Tibial nerve (tissue), 4 donors: ENCODE measurements at regions not wholly inside any gene's neighbourhood (a gene's known extent, or its start where the extent isn't known, plus 50 kb on each side); places are given as distances from the start of the nearest gene placed in this dataset.

ENCODE experiments used
- DNase-seq, 2 donors: peaks; one replicate each; pipeline ENCODE4 v3.0.0-alpha.2; 2019; ENCODE audit warnings: low spot score in 2 of 2
- H3K27ac ChIP-seq, 4 donors: fragments of 200-600 bp; sonication (generic) in 3 of 4; one replicate each; pipeline ENCODE4 v1.5.1; 2017 to 2019; ENCODE audit warnings: mild to moderate bottlenecking in 1 of 4
- H3K27me3 ChIP-seq, 2 donors: fragments of 200-600 bp; sonication (generic) in 1 of 2; one replicate each; pipeline versions ENCODE4 v1.5.1 to v1.6.0; 2017 to 2019
- H3K36me3 ChIP-seq, 3 donors: fragments of 200-600 bp; sonication (generic); one replicate each; pipeline ENCODE4 v1.5.1; 2018 to 2019
- H3K4me1 ChIP-seq, 4 donors: fragments of 200-600 bp; sonication (generic) in 3 of 4; one replicate each; pipeline ENCODE4 v1.5.1; 2017 to 2019
- H3K4me3 ChIP-seq, 4 donors: fragments of 200-600 bp; sonication (generic) in 3 of 4; one replicate each; pipeline ENCODE4 v1.5.1; 2017 to 2019; ENCODE audit warnings: mild to moderate bottlenecking in 1 of 4, moderate library complexity in 1 of 4
- H3K9me3 ChIP-seq, 4 donors: fragments of 200-600 bp; sonication (generic) in 3 of 4; one replicate each; pipeline ENCODE4 v1.5.1; 2017 to 2019
- EP300 ChIP-seq, 2 donors: sonication (generic); formaldehyde crosslinking; IDR thresholded peaks; one replicate each; pipeline ENCODE4 v1.6.1; 2017; ENCODE audit warnings: antibody characterized with exemption in 2 of 2, mild to moderate bottlenecking in 1 of 2
- POLR2A ChIP-seq, 2 donors: fragments of 450-650 bp; IDR thresholded peaks; one replicate each; pipeline ENCODE4 v1.6.1; 2017; ENCODE audit warnings: antibody characterized with exemption in 2 of 2, mild to moderate bottlenecking in 2 of 2, moderate library complexity in 2 of 2
- WGBS, 2 donors: methylation state at CpG; one replicate each; pipeline ENCODE4 v1.1.5; 2018; 5-methylcytosine and 5-hydroxymethylcytosine counted together
- TF ChIP-seq, protein P1 (sequence below), 5 experiments: fragments of 200-600 bp in 3 of 5; fragments of 450-650 bp in 2 of 5; sonication (generic) in 3 of 5; IDR thresholded peaks; one replicate each; pipeline ENCODE4 v1.5.1; 2016 to 2019; ENCODE audit warnings: antibody characterized with exemption in 5 of 5, mild to moderate bottlenecking in 3 of 5, moderate library complexity in 2 of 5

DNA sequence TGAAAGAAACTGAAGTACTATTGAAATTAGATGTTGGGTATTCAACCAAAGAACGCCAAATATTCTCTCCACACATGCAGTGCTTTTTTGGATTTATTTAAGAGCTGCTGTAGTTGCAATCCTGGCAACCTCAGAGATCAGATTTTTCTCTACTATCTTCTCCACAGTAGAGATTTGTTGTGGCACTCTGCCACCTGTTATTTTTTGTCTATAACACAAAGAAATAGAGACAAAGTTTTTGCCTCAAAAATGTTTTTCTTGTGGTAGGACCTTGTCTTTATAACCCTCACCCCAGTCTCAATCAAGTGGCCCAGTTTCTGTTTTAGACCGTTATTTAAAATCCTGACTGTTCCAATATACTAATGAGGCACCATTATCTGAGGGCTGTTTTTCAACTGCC, 79.4 kb downstream of the SCG2 start:
- Histone ChIP-seq H3K36me3 (no peaks in the 10 kb centered on the region), H3K27ac (no peak overlapping the region), H3K4me1 (peaks cover 0 to 3% (median 0%) of the 10 kb centered on the region in 4 donors), H3K9me3 (no peaks in the 10 kb centered on the region), H3K27me3 (no peaks in the 10 kb centered on the region), H3K4me3 (no peak overlapping the region)
- DNase-seq = no peak
- WGBS, 2 donors = 31 to 45% methylated on average over 2 of the region's 2 CpGs
- TF ChIP-seq EP300 (IDR thresholded peaks at IDR 0.05) (no peak), POLR2A (IDR thresholded peaks at IDR 0.05) (no peak)
- TF ChIP-seq, protein P1, sequence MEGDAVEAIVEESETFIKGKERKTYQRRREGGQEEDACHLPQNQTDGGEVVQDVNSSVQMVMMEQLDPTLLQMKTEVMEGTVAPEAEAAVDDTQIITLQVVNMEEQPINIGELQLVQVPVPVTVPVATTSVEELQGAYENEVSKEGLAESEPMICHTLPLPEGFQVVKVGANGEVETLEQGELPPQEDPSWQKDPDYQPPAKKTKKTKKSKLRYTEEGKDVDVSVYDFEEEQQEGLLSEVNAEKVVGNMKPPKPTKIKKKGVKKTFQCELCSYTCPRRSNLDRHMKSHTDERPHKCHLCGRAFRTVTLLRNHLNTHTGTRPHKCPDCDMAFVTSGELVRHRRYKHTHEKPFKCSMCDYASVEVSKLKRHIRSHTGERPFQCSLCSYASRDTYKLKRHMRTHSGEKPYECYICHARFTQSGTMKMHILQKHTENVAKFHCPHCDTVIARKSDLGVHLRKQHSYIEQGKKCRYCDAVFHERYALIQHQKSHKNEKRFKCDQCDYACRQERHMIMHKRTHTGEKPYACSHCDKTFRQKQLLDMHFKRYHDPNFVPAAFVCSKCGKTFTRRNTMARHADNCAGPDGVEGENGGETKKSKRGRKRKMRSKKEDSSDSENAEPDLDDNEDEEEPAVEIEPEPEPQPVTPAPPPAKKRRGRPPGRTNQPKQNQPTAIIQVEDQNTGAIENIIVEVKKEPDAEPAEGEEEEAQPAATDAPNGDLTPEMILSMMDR (IDR thresholded peaks at IDR 0.05) = no peak

- DNase-seq = no peak
- H3K27ac ChIP-seq = no peak overlapping the region
- H3K4me3 ChIP-seq = no peak overlapping the region
- no peak for TF ChIP-seq POLR2A (IDR thresholded peaks at IDR 0.05)
- 88% methylated on average over 4 of the region's 4 CpGs for WGBS, 2 donors
- H3K36me3 ChIP-seq = no peaks in the 10 kb centered on the region
- H3K9me3 ChIP-seq = no peaks in the 10 kb centered on the region
- H3K27me3 ChIP-seq = no peaks in the 10 kb centered on the region
- H3K4me1 ChIP-seq = peaks cover 0 to 3% (median 0%) of the 10 kb centered on the region in 4 donors
Measured at GRCh38 chr2:223523551-223524001, 78.6 kb downstream of the SCG2 start.

GRCh38 chr2:223524066-223524465, 78.1 kb downstream of the SCG2 start:
- no peak for TF ChIP-seq EP300 (IDR thresholded peaks at IDR 0.05)
- TF ChIP-seq, protein P1 (IDR thresholded peaks at IDR 0.05) = no peak
- no peak for TF ChIP-seq POLR2A (IDR thresholded peaks at IDR 0.05)
- Histone ChIP-seq H3K27me3 (no peaks in the 10 kb centered on the region), H3K36me3 (no peaks in the 10 kb centered on the region), H3K27ac (no peak overlapping the region), H3K4me3 (no peak overlapping the region), H3K4me1 (peaks cover 0 to 3% (median 0%) of the 10 kb centered on the region in 4 donors), H3K9me3 (no peaks in the 10 kb centered on the region)
- 49 to 63% methylated on average over 1 of the region's 1 CpG for WGBS, 2 donors
- no peak for DNase-seq

DNA sequence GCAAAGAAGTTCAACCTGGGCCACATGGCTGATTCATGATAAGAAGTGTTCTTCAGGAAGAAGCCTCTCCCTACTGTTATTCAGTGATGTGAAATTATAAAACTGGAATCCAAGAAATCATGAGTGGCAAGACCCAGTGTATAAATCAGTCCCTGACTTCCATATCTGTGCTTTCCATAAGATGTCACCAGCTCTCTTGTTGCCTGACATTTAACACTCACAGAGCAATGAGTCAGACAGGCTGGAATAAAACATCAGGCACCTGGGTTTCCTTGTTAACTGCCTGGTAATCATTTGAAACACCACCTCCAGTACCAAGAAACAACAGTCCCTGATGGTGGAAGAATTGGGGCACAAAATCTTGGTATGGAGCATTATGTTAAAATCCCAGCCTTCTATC, 76.1 kb downstream of the SCG2 start:
- DNase-seq = no peak
- Histone ChIP-seq H3K27me3 (no peaks in the 10 kb centered on the region), H3K36me3 (no peaks in the 10 kb centered on the region), H3K4me3 (no peak overlapping the region), H3K9me3 (no peaks in the 10 kb centered on the region), H3K27ac (no peak overlapping the region), H3K4me1 (peaks cover 0 to 3% (median 0%) of the 10 kb centered on the region in 4 donors)
- TF ChIP-seq EP300 (IDR thresholded peaks at IDR 0.05) (no peak), POLR2A (IDR thresholded peaks at IDR 0.05) (no peak)
- TF ChIP-seq, protein P1 (IDR thresholded peaks at IDR 0.05) = no peak

DNA sequence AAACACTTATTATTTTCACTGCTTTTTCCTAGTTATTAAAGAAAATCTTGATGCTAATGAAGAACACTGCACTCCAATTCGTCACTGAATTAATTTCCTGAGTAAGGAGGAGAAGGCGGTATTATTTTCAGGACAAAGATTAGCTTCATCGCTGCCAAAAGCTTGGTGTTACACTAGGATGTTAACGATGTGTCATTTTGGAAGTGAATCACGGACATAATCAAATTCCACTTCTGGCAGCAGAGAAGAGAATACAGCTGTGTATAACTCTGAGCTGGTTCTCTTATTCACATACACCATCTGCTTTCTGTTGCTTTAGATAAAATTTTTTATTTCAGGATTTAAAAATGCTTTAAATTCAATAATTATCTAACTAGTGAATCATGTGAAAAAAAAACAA, 74.1 kb downstream of the SCG2 start:
- Histone ChIP-seq H3K4me3 (no peak overlapping the region), H3K36me3 (no peaks in the 10 kb centered on the region), H3K9me3 (no peaks in the 10 kb centered on the region), H3K27me3 (no peaks in the 10 kb centered on the region), H3K27ac (no peak overlapping the region), H3K4me1 (no peaks in the 10 kb centered on the region)
- no peak for DNase-seq
- TF ChIP-seq, protein P1 (IDR thresholded peaks at IDR 0.05) = no peak
- TF ChIP-seq POLR2A (IDR thresholded peaks at IDR 0.05) = no peak
- no peak for TF ChIP-seq EP300 (IDR thresholded peaks at IDR 0.05)
- 48 to 65% methylated on average over 5 of the region's 5 CpGs for WGBS, 2 donors

- H3K36me3 ChIP-seq = no peaks in the 10 kb centered on the region
- H3K27me3 ChIP-seq = no peaks in the 10 kb centered on the region
- DNase-seq = no peak
- no peak overlapping the region for H3K4me3 ChIP-seq
- 90 to 93% methylated on average over 3 of the region's 3 CpGs for WGBS, 2 donors
- TF ChIP-seq, protein P1 (IDR thresholded peaks at IDR 0.05) = no peak
- no peak for TF ChIP-seq EP300 (IDR thresholded peaks at IDR 0.05)
- no peak for TF ChIP-seq POLR2A (IDR thresholded peaks at IDR 0.05)
- H3K4me1 ChIP-seq = no peaks in the 10 kb centered on the region
- no peaks in the 10 kb centered on the region for H3K9me3 ChIP-seq
- no peak overlapping the region for H3K27ac ChIP-seq
Measured at GRCh38 chr2:223529696-223530095, 72.5 kb downstream of the SCG2 start.
